H1 (cell line): ENCODE measurements at regions not wholly inside any gene's neighbourhood (a gene's known extent, or its start where the extent isn't known, plus 50 kb on each side); places are given as distances from the start of the nearest gene placed in this dataset.

Source experiments
- CHD1 ChIP-seq: IDR thresholded peaks from 2 replicates; pipeline ENCODE4 v1.6.1; 2012; ENCODE audit warnings: low read depth, low read length, improper control_type of control experiment
- CREB1 ChIP-seq: IDR thresholded peaks from 2 replicates; pipeline ENCODE4 v1.6.1; 2012; ENCODE audit warnings: inconsistent platforms
- MAFK ChIP-seq: IDR thresholded peaks from 2 replicates; pipeline ENCODE4 v1.6.1; 2012; ENCODE audit warnings: low read depth, mild to moderate bottlenecking, improper control_type of control experiment, low read length
- TEAD4 ChIP-seq: IDR thresholded peaks from 2 replicates; pipeline ENCODE4 v1.6.1; 2012; ENCODE audit warnings: low read depth, low read length, inconsistent platforms, mixed read lengths
- TF ChIP-seq, protein P1 (sequence below), 3 experiments: IDR thresholded peaks; 1 replicate in 2 of 3; 2 replicates in 1 of 3; pipeline versions ENCODE4 v1.5.1 to v1.6.1; 2011; ENCODE audit warnings: low read length in 3 of 3, mild to moderate bottlenecking in 3 of 3, inconsistent platforms in 2 of 3, low read depth in 1 of 3, moderate library complexity in 1 of 3; ENCODE audit not compliant: insufficient read depth in 1 of 3; ENCODE audit errors: control extremely low read depth in 1 of 3

DNA sequence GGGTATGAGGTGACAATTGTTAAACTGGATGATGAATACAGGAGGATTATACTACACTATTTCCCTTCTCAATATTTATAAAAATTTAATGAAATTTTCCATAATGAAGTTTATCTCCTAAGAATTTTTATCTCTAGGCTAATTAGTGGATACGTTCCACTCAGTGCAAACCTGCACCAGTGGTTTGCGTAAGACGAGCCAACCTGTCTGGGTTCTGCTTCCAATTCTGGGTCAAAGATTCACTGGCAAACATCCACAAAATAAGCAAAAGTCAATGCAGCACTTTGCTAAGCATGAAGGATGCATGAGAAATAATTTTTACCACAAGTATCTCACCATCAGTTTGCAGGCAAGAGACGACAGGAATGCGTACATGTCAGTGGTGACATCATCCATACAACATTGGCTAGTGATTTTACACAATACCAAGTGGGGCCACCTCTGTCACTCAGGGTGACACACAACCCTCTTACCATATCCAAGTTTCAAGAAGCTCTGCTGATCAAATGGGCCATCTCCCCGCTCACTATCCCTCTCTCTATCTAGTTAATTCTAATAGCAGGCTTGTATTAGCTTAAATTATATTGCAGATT is 51.7 kb downstream of the FAM50B start:
- TF ChIP-seq CHD1 (no peak), MAFK (no peak), TEAD4 (no peak), CREB1 (no peak)
- TF ChIP-seq, protein P1, sequence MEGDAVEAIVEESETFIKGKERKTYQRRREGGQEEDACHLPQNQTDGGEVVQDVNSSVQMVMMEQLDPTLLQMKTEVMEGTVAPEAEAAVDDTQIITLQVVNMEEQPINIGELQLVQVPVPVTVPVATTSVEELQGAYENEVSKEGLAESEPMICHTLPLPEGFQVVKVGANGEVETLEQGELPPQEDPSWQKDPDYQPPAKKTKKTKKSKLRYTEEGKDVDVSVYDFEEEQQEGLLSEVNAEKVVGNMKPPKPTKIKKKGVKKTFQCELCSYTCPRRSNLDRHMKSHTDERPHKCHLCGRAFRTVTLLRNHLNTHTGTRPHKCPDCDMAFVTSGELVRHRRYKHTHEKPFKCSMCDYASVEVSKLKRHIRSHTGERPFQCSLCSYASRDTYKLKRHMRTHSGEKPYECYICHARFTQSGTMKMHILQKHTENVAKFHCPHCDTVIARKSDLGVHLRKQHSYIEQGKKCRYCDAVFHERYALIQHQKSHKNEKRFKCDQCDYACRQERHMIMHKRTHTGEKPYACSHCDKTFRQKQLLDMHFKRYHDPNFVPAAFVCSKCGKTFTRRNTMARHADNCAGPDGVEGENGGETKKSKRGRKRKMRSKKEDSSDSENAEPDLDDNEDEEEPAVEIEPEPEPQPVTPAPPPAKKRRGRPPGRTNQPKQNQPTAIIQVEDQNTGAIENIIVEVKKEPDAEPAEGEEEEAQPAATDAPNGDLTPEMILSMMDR (IDR thresholded peaks at IDR 0.05; ENCODE audit: control extremely low read depth in 1 of 3, insufficient read depth in 1 of 3, low read depth in 1 of 3, low read length in 3 of 3): no peak
